Heart left ventricle (tissue), 13 donors: ENCODE measurements at regions not wholly inside any gene's neighbourhood (a gene's known extent, or its start where the extent isn't known, plus 50 kb on each side); places are given as distances from the start of the nearest gene placed in this dataset.

Experiments
- POLR2A ChIP-seq, 2 donors: fragments of 450-650 bp; IDR thresholded peaks; one replicate each; pipeline ENCODE4 v1.6.1; 2017; ENCODE audit warnings: antibody characterized with exemption in 2 of 2, mild to moderate bottlenecking in 2 of 2, moderate library complexity in 2 of 2
- TF ChIP-seq, protein P1 (sequence below), 12 donors: fragments of 200-600 bp; sonication (generic) in 4 of 12; IDR thresholded peaks; one replicate each; pipeline versions ENCODE4 v1.5.0 to v1.8.0; 2018 to 2022; ENCODE audit warnings: antibody characterized with exemption in 12 of 12, mild to moderate bottlenecking in 5 of 12
- donor health status: ischemic (EF 13 %, LVEDD 7.1; RV severe dilation, severe dysfunction).
- donor health status: DM: no; HTN: yes; CAD: no.
- donor health status: DM: no; HTN: no; CAD: no.
- donor health status: ischemic (EF 25% LVEDD 6.9; RV normal size, moderate dysfunction).
- donor health status: ischemic (EF 25% LVEDD 5.7; RV mildly dilated, moderate dysfunction).
- donor health status: ischemic (EF 35%, LVEDD 5.7; RV mildly dilated, moderate dysfunction).
- donor health status: nonischemic (EF 11% LVEDD 7.7; RV severe dilation, severe dysfunction).
- donor health status: DM: yes; HTN: yes; CAD: no.
- donor health status: PGD.
- donor health status: ischemic (EF 29% LVEDD 5.4; RV normal size, mild dysfunction).
- donor health status: nonischemic (EF 23%, LVEDD 6.1; RV moderate dilation, normal function).

DNA sequence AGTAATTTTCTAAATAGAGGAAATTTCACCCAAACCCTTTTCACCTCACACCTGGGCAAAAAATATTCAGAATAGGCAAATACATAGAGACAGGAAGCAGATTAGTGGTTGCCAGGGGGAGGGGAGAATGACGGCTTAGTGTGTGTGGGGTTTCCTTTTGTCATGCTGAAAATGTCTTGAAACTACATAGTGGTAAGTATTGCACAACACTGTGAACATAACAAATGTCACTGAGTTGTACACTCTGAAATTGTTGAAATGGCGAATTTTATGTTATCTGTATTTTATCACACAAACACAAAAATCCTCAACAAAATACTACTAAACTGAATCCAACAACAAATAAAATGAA lies 60.7 kb upstream of the PLAC1 start:
- TF ChIP-seq, protein P1, sequence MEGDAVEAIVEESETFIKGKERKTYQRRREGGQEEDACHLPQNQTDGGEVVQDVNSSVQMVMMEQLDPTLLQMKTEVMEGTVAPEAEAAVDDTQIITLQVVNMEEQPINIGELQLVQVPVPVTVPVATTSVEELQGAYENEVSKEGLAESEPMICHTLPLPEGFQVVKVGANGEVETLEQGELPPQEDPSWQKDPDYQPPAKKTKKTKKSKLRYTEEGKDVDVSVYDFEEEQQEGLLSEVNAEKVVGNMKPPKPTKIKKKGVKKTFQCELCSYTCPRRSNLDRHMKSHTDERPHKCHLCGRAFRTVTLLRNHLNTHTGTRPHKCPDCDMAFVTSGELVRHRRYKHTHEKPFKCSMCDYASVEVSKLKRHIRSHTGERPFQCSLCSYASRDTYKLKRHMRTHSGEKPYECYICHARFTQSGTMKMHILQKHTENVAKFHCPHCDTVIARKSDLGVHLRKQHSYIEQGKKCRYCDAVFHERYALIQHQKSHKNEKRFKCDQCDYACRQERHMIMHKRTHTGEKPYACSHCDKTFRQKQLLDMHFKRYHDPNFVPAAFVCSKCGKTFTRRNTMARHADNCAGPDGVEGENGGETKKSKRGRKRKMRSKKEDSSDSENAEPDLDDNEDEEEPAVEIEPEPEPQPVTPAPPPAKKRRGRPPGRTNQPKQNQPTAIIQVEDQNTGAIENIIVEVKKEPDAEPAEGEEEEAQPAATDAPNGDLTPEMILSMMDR (IDR thresholded peaks at IDR 0.05) = no peak
- no peak for TF ChIP-seq POLR2A (IDR thresholded peaks at IDR 0.05)
